Sciatic nerve (tissue), 2 donors: ENCODE measurements at regions not wholly inside any gene's neighbourhood (a gene's known extent, or its start where the extent isn't known, plus 50 kb on each side); places are given as distances from the start of the nearest gene placed in this dataset.
"Not testable (repeated sequence)": the region's sequence is repeated elsewhere in the genome, so short reads cannot be mapped to it uniquely, and the experiment has no call there.

Experiments
- ATAC-seq: fragments of 200-7000 bp; cut with Tn5 transposase; one replicate; pipeline ENCODE4 v1.9.1; 2020; ENCODE audit warnings: mild to moderate bottlenecking, moderate library complexity
- DNase-seq: peaks from one replicate; pipeline ENCODE4 v3.0.0-alpha.2; 2020; ENCODE audit warnings: low spot score
- intact Hi-C: fragments of 100-400 bp; cut with DNase I; formaldehyde crosslinking; loops from one replicate; pipeline ENCODE4 v1.14.2; 2022
- donor health status: DM: no; HTN: no; CAD: no.
- donor health status: DM: no; HTN: no; CAD: no.

- intact Hi-C loops: no loop called here
- ATAC-seq: no peak
- DNase-seq: no peak
Measured at GRCh38 chr5:2817031-2817603, 65.6 kb upstream of the IRX2 start.

DNA sequence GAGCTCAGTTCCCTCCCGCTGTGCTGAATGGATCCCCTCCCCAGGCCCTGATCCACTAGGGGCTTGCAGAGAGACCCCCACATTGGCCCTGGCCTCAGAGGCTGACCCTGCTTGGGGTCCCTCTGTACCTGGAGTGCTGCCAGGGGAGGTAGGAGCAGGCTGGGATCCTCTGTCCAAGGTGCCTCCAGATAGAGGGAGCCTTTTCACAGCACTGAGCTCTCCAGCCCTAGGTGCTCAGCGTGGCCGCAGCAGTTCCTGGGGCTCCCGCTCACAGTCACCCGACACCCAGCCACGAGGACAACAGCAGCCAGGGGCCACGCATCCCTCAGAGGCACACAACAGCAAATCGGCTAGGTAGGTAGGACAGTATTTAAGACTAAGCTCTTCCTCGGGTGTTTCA is 62.2 kb upstream of the IRX2 start:
- no peak for ATAC-seq
- intact Hi-C loops: no loop called here
- DNase-seq: no peak

- intact Hi-C loops: no loop called here
- no peak for ATAC-seq
- no peak for DNase-seq
Measured at GRCh38 chr5:2810644-2811043, 59.2 kb upstream of the IRX2 start.

- ATAC-seq, DNase-seq, intact Hi-C loops: not testable (repeated sequence)
Measured at GRCh38 chr5:2807244-2807643, 55.8 kb upstream of the IRX2 start.

DNA sequence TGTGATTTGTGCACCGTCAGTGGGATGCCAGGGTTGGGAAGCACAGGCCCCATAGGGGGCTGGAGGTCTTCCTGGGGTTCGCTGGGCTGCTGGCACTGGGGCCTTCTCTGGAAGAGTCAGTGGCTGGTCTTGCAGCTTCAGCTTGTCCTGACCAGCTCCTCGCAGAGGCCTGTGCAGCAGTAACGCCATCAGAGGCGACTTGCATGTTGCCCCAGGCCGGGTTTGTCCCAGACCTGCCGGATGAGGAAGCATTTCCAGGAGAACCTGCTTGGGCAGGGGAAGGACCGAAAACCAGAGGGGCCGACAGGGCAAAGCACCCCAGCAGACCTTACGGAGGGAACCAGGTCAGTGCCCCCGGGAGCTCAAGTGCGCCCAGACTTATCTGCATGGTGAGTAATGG is 54.7 kb upstream of the IRX2 start:
- intact Hi-C loops: no loop called here
- ATAC-seq (no peak), DNase-seq (no peak)

- intact Hi-C loops: no loop called here
- no peak for DNase-seq
- no peak for ATAC-seq
Measured at GRCh38 chr5:2805080-2805479, 53.6 kb upstream of the IRX2 start.

DNA sequence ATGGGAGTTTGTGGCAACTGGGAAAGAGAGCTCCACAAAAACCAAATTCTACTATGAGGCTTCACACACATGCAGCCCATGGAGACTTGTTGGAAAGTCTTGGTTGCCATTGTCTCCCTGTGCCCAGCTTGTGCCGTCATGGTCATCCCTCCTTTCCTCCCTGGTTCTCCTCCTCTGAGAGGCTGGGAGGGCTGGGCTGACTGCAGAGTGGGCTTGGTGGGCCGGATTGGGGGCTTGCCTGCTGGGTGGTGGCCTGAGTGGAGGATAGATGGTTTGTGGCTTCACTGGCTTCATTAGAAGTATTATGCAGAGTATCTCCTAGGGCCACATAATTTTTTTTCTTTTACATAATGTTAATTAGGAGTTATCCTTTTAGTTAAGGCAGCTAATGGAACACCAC is 52.3 kb upstream of the IRX2 start:
- intact Hi-C loops: no loop called here
- DNase-seq: no peak
- ATAC-seq: no peak

DNA sequence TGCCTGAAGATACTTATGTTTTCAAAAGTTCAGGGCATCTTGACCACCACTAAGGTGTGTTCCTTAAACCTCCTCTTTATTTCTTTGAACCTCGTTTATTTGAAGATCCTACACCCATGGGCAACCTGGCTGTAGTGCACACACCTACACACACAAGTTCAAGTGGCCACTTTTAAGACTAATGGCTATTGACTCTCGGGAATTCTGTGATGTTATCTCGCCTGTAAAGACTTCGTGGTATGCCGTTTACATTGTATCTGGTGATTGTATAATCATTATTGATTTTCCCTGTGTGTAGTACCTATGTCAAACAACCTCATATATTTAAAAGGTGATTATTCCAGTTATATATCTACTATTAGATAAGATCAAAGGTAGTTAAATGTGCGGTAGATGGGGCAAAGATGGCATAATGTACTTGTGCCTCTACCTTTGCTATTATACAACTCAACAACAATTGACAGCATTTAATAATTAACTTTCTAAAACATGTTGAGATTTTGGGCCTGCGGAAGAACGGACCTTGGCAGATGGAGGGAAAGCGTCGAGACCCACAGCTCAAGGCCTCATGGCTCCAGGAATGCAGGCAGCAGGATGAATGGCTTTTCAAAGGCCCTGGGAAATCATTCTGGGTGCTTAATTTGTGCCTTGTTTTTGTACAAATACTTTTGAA is 51.4 kb upstream of the IRX2 start:
- ATAC-seq: no peak
- intact Hi-C loops: no loop called here

DNA sequence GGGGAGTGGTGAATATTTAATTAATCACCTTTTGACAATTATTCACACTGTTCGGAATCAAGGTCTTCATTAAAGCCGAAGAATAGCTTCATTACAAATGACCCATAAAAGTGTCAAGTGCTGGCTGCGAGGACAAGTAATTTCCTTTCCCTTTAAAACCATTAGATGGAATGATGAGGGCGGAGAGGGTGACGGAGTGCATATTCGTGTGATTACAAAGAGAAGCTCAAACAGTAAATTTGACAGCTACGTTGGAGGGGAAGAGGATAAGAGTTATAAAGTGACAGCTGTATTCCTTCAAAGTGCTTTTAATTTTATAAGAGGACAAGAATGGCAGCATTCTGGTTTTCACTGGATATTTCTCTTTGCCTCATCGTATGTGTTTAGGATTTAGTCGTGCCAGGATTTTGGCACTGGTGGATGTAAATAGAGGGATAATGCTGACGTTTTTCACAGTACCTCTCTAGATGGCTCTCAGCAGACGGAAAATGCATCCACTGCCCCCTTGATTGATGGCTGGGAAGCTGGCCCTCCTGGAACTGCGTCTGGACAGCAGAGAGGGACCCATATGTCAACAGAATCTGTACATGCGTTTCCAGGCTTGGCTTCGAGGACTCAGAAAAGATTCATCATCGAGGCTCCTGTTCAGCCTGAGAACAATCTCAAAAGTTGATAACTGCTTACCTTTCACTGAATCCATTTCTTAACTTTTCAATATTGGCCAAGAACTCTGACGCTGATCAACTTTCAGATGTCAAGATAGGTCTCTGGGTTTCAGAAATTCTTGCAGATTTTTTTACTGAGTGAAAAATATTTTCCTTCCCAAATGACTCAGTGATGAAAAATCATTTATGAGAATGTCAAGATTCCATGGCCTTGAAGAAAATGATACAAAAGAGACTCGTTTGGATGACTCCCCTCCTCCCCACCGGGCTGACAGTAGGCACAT is 50.4 kb upstream of the IRX2 start:
- intact Hi-C loops: no loop called here
- DNase-seq (no peak), ATAC-seq (no peak)

More for the DNA sequence above, 51.4 kb upstream of the IRX2 start:
- no peak for DNase-seq
